HG02981 (cell line): ENCODE measurements at regions not wholly inside any gene's neighbourhood (a gene's known extent, or its start where the extent isn't known, plus 50 kb on each side); places are given as distances from the start of the nearest gene placed in this dataset.

Source experiments
- ATAC-seq: cut with Tn5 transposase; IDR thresholded peaks from one replicate; pipeline ENCODE4 v1.9.1; 2021; ENCODE audit warnings: mild to moderate bottlenecking, moderate library complexity; ENCODE audit not compliant: unreplicated experiment

- no peak for ATAC-seq
Observed at GRCh38 chr10:129102906-129103693, 363.9 kb upstream of the MGMT start.

- no peak for ATAC-seq
Observed at GRCh38 chr10:129104266-129105045, 362.6 kb upstream of the MGMT start.

GRCh38 chr10:129105266-129105665 is 361.8 kb upstream of the MGMT start:
- ATAC-seq: no peak

GRCh38 chr10:129106314-129106713 is 360.7 kb upstream of the MGMT start:
- no peak for ATAC-seq

- no peak for ATAC-seq
Observed at GRCh38 chr10:129107525-129107924, 359.5 kb upstream of the MGMT start.

- ATAC-seq: no peak
Observed at GRCh38 chr10:129108378-129108777, 358.7 kb upstream of the MGMT start.

- no peak for ATAC-seq
Observed at GRCh38 chr10:129108994-129109393, 358.0 kb upstream of the MGMT start.

GRCh38 chr10:129110780-129111179 is 356.3 kb upstream of the MGMT start:
- ATAC-seq: no peak

GRCh38 chr10:129111922-129112321 is 355.1 kb upstream of the MGMT start:
- no peak for ATAC-seq

- ATAC-seq: no peak
Observed at GRCh38 chr10:129114588-129114987, 352.5 kb upstream of the MGMT start.

GRCh38 chr10:129116371-129116770 is 350.7 kb upstream of the MGMT start:
- no peak for ATAC-seq

GRCh38 chr10:129120441-129120840 is 346.6 kb upstream of the MGMT start:
- no peak for ATAC-seq

GRCh38 chr10:129122846-129123245 is 344.2 kb upstream of the MGMT start:
- ATAC-seq: no peak

- ATAC-seq: no peak
Observed at GRCh38 chr10:129123428-129123827, 343.6 kb upstream of the MGMT start.

GRCh38 chr10:129126982-129127381 is 340.1 kb upstream of the MGMT start:
- no peak for ATAC-seq

GRCh38 chr10:129131457-129132132 is 335.4 kb upstream of the MGMT start:
- no peak for ATAC-seq

GRCh38 chr10:129133856-129134255 is 333.2 kb upstream of the MGMT start:
- no peak for ATAC-seq

GRCh38 chr10:129134371-129134770 is 332.7 kb upstream of the MGMT start:
- ATAC-seq: no peak

GRCh38 chr10:129135624-129136023 is 331.4 kb upstream of the MGMT start:
- ATAC-seq: no peak

GRCh38 chr10:129136074-129136473 is 331.0 kb upstream of the MGMT start:
- ATAC-seq: no peak

GRCh38 chr10:129136951-129137350 is 330.1 kb upstream of the MGMT start:
- ATAC-seq: no peak
